Liver (tissue), 7 donors: ENCODE measurements at regions not wholly inside any gene's neighbourhood (a gene's known extent, or its start where the extent isn't known, plus 50 kb on each side); places are given as distances from the start of the nearest gene placed in this dataset.

Source experiments
- DNase-seq: peaks from one replicate; pipeline ENCODE4 v3.0.0-alpha.2; 2017; ENCODE audit warnings: low spot score
- H3K27ac ChIP-seq, 2 donors: one replicate each; pipeline ENCODE4 v1.7.0; 2013; ENCODE audit warnings: inconsistent platforms in 2 of 2, low read length in 2 of 2, control low read depth in 1 of 2, low read depth in 1 of 2, mild to moderate bottlenecking in 1 of 2
- H3K27me3 ChIP-seq, 4 donors: one replicate each; pipeline versions ENCODE4 v1.6.1 to v1.7.0; 2013; ENCODE audit warnings: low read length in 3 of 4, inconsistent platforms in 1 of 4, mild to moderate bottlenecking in 1 of 4, moderate library complexity in 1 of 4; ENCODE audit not compliant: control insufficient read depth in 4 of 4, insufficient read depth in 4 of 4
- H3K36me3 ChIP-seq, 4 donors: one replicate each; pipeline versions ENCODE4 v1.6.1 to v1.7.0; 2013; ENCODE audit warnings: low read length in 3 of 4, mild to moderate bottlenecking in 3 of 4, low read depth in 1 of 4, moderate library complexity in 1 of 4; ENCODE audit not compliant: control insufficient read depth in 4 of 4, insufficient read depth in 3 of 4
- H3K4me1 ChIP-seq, 4 donors: one replicate each; pipeline versions ENCODE4 v1.6.1 to v1.7.0; 2013; ENCODE audit warnings: low read length in 3 of 4, mild to moderate bottlenecking in 3 of 4, moderate library complexity in 1 of 4; ENCODE audit not compliant: control insufficient read depth in 4 of 4, insufficient read depth in 4 of 4
- H3K4me3 ChIP-seq, 3 donors: one replicate each; pipeline versions ENCODE4 v1.6.1 to v1.7.0; 2013; ENCODE audit warnings: low read length in 3 of 3, control low read depth in 1 of 3, low read depth in 1 of 3, mild to moderate bottlenecking in 1 of 3
- H3K9ac ChIP-seq, 2 donors: one replicate each; pipeline ENCODE4 v1.7.0; 2013; ENCODE audit warnings: low read length in 2 of 2, mild to moderate bottlenecking in 2 of 2, moderate library complexity in 2 of 2, control low read depth in 1 of 2, low read depth in 1 of 2
- H3K9me3 ChIP-seq, 4 donors: one replicate each; pipeline versions ENCODE4 v1.6.1 to v1.7.0; 2013; ENCODE audit warnings: low read length in 3 of 4; ENCODE audit not compliant: control insufficient read depth in 4 of 4
- ATF3 ChIP-seq: IDR thresholded peaks from 2 replicates; pipeline ENCODE4 v1.6.1; 2016; ENCODE audit warnings: antibody characterized with exemption
- EGR1 ChIP-seq, 2 donors: IDR thresholded peaks; 2 replicates each; pipeline ENCODE4 v1.6.1; 2016 to 2018; ENCODE audit warnings: antibody characterized with exemption in 2 of 2, low read depth in 2 of 2
- FOXA1 ChIP-seq: IDR thresholded peaks from 2 replicates; pipeline ENCODE4 v1.6.1; 2016; ENCODE audit warnings: antibody characterized with exemption
- FOXA2 ChIP-seq: IDR thresholded peaks from 2 replicates; pipeline ENCODE4 v1.6.1; 2016; ENCODE audit warnings: antibody characterized with exemption
- GABPA ChIP-seq, 2 donors: IDR thresholded peaks in 1 of 2; conservative IDR thresholded peaks in 1 of 2; 2 replicates each; pipeline ENCODE4 v1.6.1; 2016; ENCODE audit warnings: antibody characterized with exemption in 2 of 2, mild to moderate bottlenecking in 1 of 2, moderate library complexity in 1 of 2
- HNF4A ChIP-seq, 2 donors: conservative IDR thresholded peaks; 2 replicates each; pipeline ENCODE4 v1.6.1; 2016; ENCODE audit warnings: antibody characterized with exemption in 2 of 2, mild to moderate bottlenecking in 2 of 2
- HNF4G ChIP-seq: IDR thresholded peaks from 2 replicates; pipeline ENCODE4 v1.6.1; 2016; ENCODE audit warnings: antibody characterized with exemption
- JUND ChIP-seq, 2 donors: IDR thresholded peaks; 2 replicates each; pipeline ENCODE4 v1.6.1; 2016; ENCODE audit warnings: antibody characterized with exemption in 2 of 2
- MAX ChIP-seq: IDR thresholded peaks from 2 replicates; pipeline ENCODE4 v1.6.1; 2016; ENCODE audit warnings: antibody characterized with exemption
- NR2F2 ChIP-seq: IDR thresholded peaks from 2 replicates; pipeline ENCODE4 v1.6.1; 2016; ENCODE audit warnings: antibody characterized with exemption
- RAD21 ChIP-seq, 2 donors: IDR thresholded peaks; 2 replicates each; pipeline ENCODE4 v1.6.1; 2016; ENCODE audit warnings: antibody characterized with exemption in 2 of 2, mild to moderate bottlenecking in 2 of 2
- REST ChIP-seq: IDR thresholded peaks from 2 replicates; pipeline ENCODE4 v1.6.1; 2016; ENCODE audit warnings: antibody characterized with exemption, mild to moderate bottlenecking
- RXRA ChIP-seq, 2 donors: IDR thresholded peaks; 2 replicates each; pipeline ENCODE4 v1.6.1; 2017 to 2018; ENCODE audit warnings: antibody characterized with exemption in 2 of 2, mild to moderate bottlenecking in 1 of 2
- SP1 ChIP-seq: IDR thresholded peaks from 2 replicates; pipeline ENCODE4 v1.6.1; 2018; ENCODE audit warnings: antibody characterized with exemption, mild to moderate bottlenecking
- TAF1 ChIP-seq: conservative IDR thresholded peaks from 2 replicates; pipeline ENCODE4 v1.6.1; 2016; ENCODE audit warnings: antibody characterized with exemption, mild to moderate bottlenecking
- YY1 ChIP-seq: IDR thresholded peaks from 2 replicates; pipeline ENCODE4 v1.6.1; 2016; ENCODE audit warnings: antibody characterized with exemption, mild to moderate bottlenecking
- ZBTB33 ChIP-seq: IDR thresholded peaks from 2 replicates; pipeline ENCODE4 v1.6.1; 2016; ENCODE audit warnings: antibody characterized with exemption
- WGBS: extraction: QIAGEN DNeasy Blood & Tissue Kit; methylation state at CpG from one replicate; pipeline ENCODE4 v1.1.7; 2013; 5-methylcytosine and 5-hydroxymethylcytosine counted together
- donor health status: healthy.
- donor health status: healthy.
- donor health status: healthy.
- donor health status: healthy.

- no peak for DNase-seq
- Histone ChIP-seq H3K4me1 (peaks cover 0 to 6% (median 2%) of the 10 kb centered on the region in 4 donors), H3K27me3 (no peaks in the 10 kb centered on the region), H3K4me3 (no peak overlapping the region), H3K36me3 (no peaks in the 10 kb centered on the region), H3K9me3 (no peaks in the 10 kb centered on the region), H3K9ac (no peak overlapping the region), H3K27ac (no peak overlapping the region)
- no peak for TF ChIP-seq ATF3
- WGBS = 87% methylated on average over 12 of the region's 12 CpGs
Measured at GRCh38 chr20:20821484-20822260, 109.2 kb upstream of the RALGAPA2 start.

GRCh38 chr20:20820785-20821483 lies 108.5 kb upstream of the RALGAPA2 start:
- Histone ChIP-seq H3K4me3 (no peak overlapping the region), H3K9ac (no peak overlapping the region), H3K27me3 (no peaks in the 10 kb centered on the region), H3K9me3 (no peaks in the 10 kb centered on the region), H3K36me3 (no peaks in the 10 kb centered on the region), H3K27ac (no peak overlapping the region), H3K4me1 (peaks cover 0 to 6% (median 2%) of the 10 kb centered on the region in 4 donors)
- no peak for DNase-seq
- TF ChIP-seq SP1 = no peak
- TF ChIP-seq GABPA (IDR thresholded peaks at IDR 0.05 in 1 of 2, conservative IDR thresholded peaks at IDR 0.05 in 1 of 2) = no peak
- TF ChIP-seq ATF3 = no peak
- TF ChIP-seq FOXA2 = no peak
- no peak for TF ChIP-seq HNF4A (conservative IDR thresholded peaks at IDR 0.05)
- no peak for TF ChIP-seq YY1
- TF ChIP-seq JUND (IDR thresholded peaks at IDR 0.05) = no peak
- TF ChIP-seq NR2F2 = no peak
- TF ChIP-seq ZBTB33 = no peak
- TF ChIP-seq FOXA1 = no peak
- TF ChIP-seq EGR1 (IDR thresholded peaks at IDR 0.05; ENCODE audit: low read depth in 2 of 2) = no peak
- no peak for TF ChIP-seq TAF1
- no peak for TF ChIP-seq REST
- no peak for TF ChIP-seq RXRA (IDR thresholded peaks at IDR 0.05)
- no peak for TF ChIP-seq MAX
- no peak for TF ChIP-seq HNF4G
- no peak for TF ChIP-seq RAD21 (IDR thresholded peaks at IDR 0.05)
- WGBS = 72% methylated on average over 9 of the region's 9 CpGs
